Heart right ventricle (tissue), 16 donors: ENCODE measurements at regions not wholly inside any gene's neighbourhood (a gene's known extent, or its start where the extent isn't known, plus 50 kb on each side); places are given as distances from the start of the nearest gene placed in this dataset.

ENCODE experiments used
- ATAC-seq, 8 donors: fragments of 200-7000 bp; cut with Tn5 transposase; one replicate each; pipeline ENCODE4 v1.9.1; 2020; ENCODE audit warnings: mild to moderate bottlenecking in 8 of 8, moderate library complexity in 8 of 8, moderate number of reproducible peaks in 1 of 8
- DNase-seq, 2 donors: peaks; one replicate each; pipeline ENCODE4 v3.0.0-alpha.2; 2020
- H3K27ac ChIP-seq, 10 donors: fragments of 200-600 bp; sonication (generic) in 2 of 10; one replicate each; pipeline versions ENCODE4 v1.5.0 to v1.8.0; 2020 to 2022; ENCODE audit warnings: mild to moderate bottlenecking in 3 of 10
- H3K27me3 ChIP-seq, 7 donors: fragments of 200-600 bp; one replicate each; pipeline ENCODE4 v1.8.0; 2021 to 2022; ENCODE audit warnings: mild to moderate bottlenecking in 2 of 7
- H3K36me3 ChIP-seq, 9 donors: fragments of 200-600 bp; sonication (generic) in 1 of 9; one replicate each; pipeline versions ENCODE4 v1.5.0 to v1.8.0; 2020 to 2022; ENCODE audit warnings: mild to moderate bottlenecking in 2 of 9
- H3K4me1 ChIP-seq, 9 donors: fragments of 200-600 bp; sonication (generic) in 1 of 9; one replicate each; pipeline versions ENCODE4 v1.5.0 to v1.8.0; 2020 to 2022; ENCODE audit warnings: mild to moderate bottlenecking in 4 of 9
- H3K4me3 ChIP-seq, 10 donors: fragments of 200-600 bp; sonication (generic) in 2 of 10; one replicate each; pipeline versions ENCODE4 v1.5.0 to v1.8.0; 2020 to 2022; ENCODE audit warnings: mild to moderate bottlenecking in 7 of 10, moderate library complexity in 2 of 10
- H3K9me3 ChIP-seq, 11 donors: fragments of 200-600 bp in 10 of 11; sonication (generic) in 2 of 11; one replicate each; pipeline versions ENCODE4 v1.5.0 to v1.8.0; 2013 to 2022; ENCODE audit warnings: mild to moderate bottlenecking in 2 of 11, control low read depth in 1 of 11, moderate library complexity in 1 of 11
- WGBS, 2 donors: extraction: QIAGEN DNeasy Blood & Tissue Kit; methylation state at CpG; one replicate each; pipeline ENCODE4 v1.1.7; 2013; ENCODE audit warnings: inconsistent platforms in 1 of 2; 5-methylcytosine and 5-hydroxymethylcytosine counted together
- intact Hi-C, 10 donors: fragments of 100-400 bp; cut with DNase I; formaldehyde crosslinking; loops; one replicate each; pipeline versions ENCODE4 v1.11.1 to v1.14.2; 2022
- TF ChIP-seq, protein P1 (sequence below), 9 donors: fragments of 200-600 bp; sonication (generic) in 2 of 9; IDR thresholded peaks; one replicate each; pipeline versions ENCODE4 v1.5.0 to v1.8.0; 2021 to 2022; ENCODE audit warnings: antibody characterized with exemption in 9 of 9, mild to moderate bottlenecking in 5 of 9, moderate library complexity in 1 of 9
- donor health status: Arrhythmogenic right ventricular cardiomyopathy.
- donor health status: ischemic (EF 13 %, LVEDD 7.1; RV severe dilation, severe dysfunction).
- donor health status: healthy with polysubstance abuse.
- donor health status: DM: no; HTN: yes; CAD: no.
- donor health status: DM: no; HTN: no; CAD: no.
- donor health status: ischemic (EF 25% LVEDD 6.9; RV normal size, moderate dysfunction).
- donor health status: ischemic (EF 25% LVEDD 5.7; RV mildly dilated, moderate dysfunction).
- donor health status: healthy.
- donor health status: DM: yes; HTN: yes; CAD: no.
- donor health status: Ischemic cardiomyopathy.
- donor health status: ischemic (EF 35%, LVEDD 5.7; RV mildly dilated, moderate dysfunction).
- donor health status: nonischemic (EF 11% LVEDD 7.7; RV severe dilation, severe dysfunction).
- donor health status: DM: yes; HTN: yes; CAD: no.
- donor health status: PGD.
- donor health status: ischemic (EF 29% LVEDD 5.4; RV normal size, mild dysfunction).
- donor health status: nonischemic (EF 23%, LVEDD 6.1; RV moderate dilation, normal function).

DNA sequence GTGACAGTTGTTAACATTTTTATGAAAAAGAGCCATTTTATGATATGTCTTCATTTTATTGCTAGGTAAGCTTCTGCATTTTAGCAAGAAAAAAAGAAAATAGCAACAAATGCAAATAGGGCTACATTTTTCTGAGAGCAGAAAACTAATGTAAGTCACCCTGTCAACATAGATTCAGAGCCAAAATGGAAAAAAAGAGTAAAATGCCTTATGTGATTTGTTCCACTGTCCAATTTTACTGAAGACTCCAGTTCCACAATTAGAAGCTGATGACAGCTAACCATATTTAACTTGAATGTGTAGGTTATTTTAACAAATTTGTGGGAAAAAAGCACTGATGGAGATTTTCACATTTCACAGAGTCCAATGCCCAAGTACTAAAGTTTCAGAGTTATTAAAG is 772.3 kb downstream of the FAT4 start:
- TF ChIP-seq, protein P1, sequence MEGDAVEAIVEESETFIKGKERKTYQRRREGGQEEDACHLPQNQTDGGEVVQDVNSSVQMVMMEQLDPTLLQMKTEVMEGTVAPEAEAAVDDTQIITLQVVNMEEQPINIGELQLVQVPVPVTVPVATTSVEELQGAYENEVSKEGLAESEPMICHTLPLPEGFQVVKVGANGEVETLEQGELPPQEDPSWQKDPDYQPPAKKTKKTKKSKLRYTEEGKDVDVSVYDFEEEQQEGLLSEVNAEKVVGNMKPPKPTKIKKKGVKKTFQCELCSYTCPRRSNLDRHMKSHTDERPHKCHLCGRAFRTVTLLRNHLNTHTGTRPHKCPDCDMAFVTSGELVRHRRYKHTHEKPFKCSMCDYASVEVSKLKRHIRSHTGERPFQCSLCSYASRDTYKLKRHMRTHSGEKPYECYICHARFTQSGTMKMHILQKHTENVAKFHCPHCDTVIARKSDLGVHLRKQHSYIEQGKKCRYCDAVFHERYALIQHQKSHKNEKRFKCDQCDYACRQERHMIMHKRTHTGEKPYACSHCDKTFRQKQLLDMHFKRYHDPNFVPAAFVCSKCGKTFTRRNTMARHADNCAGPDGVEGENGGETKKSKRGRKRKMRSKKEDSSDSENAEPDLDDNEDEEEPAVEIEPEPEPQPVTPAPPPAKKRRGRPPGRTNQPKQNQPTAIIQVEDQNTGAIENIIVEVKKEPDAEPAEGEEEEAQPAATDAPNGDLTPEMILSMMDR (IDR thresholded peaks at IDR 0.05) = no peak
- H3K27me3 ChIP-seq = no peaks in the 10 kb centered on the region
- ATAC-seq = no peak
- H3K9me3 ChIP-seq = peaks cover 0 to 3% (median 0%) of the 10 kb centered on the region in 11 donors
- no peak overlapping the region for H3K27ac ChIP-seq
- no peak overlapping the region for H3K4me3 ChIP-seq
- intact Hi-C loops = no loop called here
- no peaks in the 10 kb centered on the region for H3K36me3 ChIP-seq
- H3K4me1 ChIP-seq = no peaks in the 10 kb centered on the region
- no peak for DNase-seq

DNA sequence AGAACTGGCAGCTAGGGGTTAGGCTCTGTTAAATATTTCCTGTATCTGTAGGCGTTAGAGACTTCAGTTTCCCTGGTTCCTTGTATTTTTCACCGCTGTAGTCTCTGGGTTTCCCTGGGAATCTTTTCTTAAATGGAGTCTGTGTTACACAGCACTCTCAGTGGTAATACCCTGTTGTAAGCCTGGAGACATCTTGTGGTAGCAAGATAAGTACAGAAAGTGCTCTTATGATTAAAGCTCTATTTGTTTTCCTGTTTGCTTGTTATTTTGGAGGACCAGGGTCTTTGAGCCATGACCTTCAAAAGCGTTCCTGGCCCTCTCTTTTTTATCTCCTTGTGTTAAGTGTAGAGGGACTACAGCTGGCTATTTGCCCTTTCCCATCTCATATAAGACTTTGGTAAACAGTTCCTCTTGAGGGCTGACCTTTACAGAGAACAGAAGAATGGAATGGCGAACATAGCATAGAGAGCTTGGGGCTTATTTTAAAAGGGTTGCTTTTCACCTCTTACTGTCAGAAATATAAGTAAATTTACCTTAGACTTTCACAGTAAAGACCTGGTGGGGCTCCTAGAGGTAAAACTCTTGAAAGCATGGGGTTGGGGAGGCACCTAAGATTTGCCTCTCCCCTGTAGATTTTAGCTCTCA is 782.5 kb downstream of the FAT4 start:
- Histone ChIP-seq H3K27me3 (no peaks in the 10 kb centered on the region), H3K27ac (no peak overlapping the region), H3K36me3 (no peaks in the 10 kb centered on the region), H3K4me1 (no peaks in the 10 kb centered on the region), H3K9me3 (peaks cover 0 to 5% (median 0%) of the 10 kb centered on the region in 11 donors), H3K4me3 (no peak overlapping the region)
- no peak for ATAC-seq
- TF ChIP-seq, protein P1 (IDR thresholded peaks at IDR 0.05) = no peak
- WGBS, 2 donors = 61 to 77% methylated on average over 4 of the region's 4 CpGs
- no peak for DNase-seq
- intact Hi-C loops = no loop called here

GRCh38 chr4:126106658-126107057 is 791.9 kb downstream of the FAT4 start:
- 91 to 92% methylated on average over 8 of the region's 8 CpGs for WGBS, 2 donors
- H3K27me3 ChIP-seq = no peaks in the 10 kb centered on the region

GRCh38 chr4:126109836-126110235 is 795.1 kb downstream of the FAT4 start:
- H3K27ac ChIP-seq = no peak overlapping the region
- 94 to 95% methylated on average over 2 of the region's 2 CpGs for WGBS, 2 donors
- no peaks in the 10 kb centered on the region for H3K27me3 ChIP-seq
- TF ChIP-seq, protein P1 (IDR thresholded peaks at IDR 0.05) = no peak
- DNase-seq (no peak), ATAC-seq (no peak)
- H3K36me3 ChIP-seq = no peaks in the 10 kb centered on the region
- no peak overlapping the region for H3K4me3 ChIP-seq
- intact Hi-C loops = no loop called here
- H3K4me1 ChIP-seq = no peaks in the 10 kb centered on the region
- peaks cover 0 to 65% (median 13%) of the 10 kb centered on the region in 11 donors for H3K9me3 ChIP-seq

More at GRCh38 chr4:126106658-126107057, 791.9 kb downstream of the FAT4 start:
- Histone ChIP-seq H3K4me1 (no peaks in the 10 kb centered on the region), H3K27ac (no peak overlapping the region), H3K36me3 (no peaks in the 10 kb centered on the region), H3K9me3 (peaks cover 0 to 35% (median 0%) of the 10 kb centered on the region in 11 donors), H3K4me3 (no peak overlapping the region)
- TF ChIP-seq, protein P1 (IDR thresholded peaks at IDR 0.05) = no peak
- intact Hi-C loops = no loop called here
- no peak for DNase-seq
- ATAC-seq = no peak
